Cerebellar cortex (tissue), 1 donor: ENCODE measurements at regions not wholly inside any gene's neighbourhood (a gene's known extent, or its start where the extent isn't known, plus 50 kb on each side); places are given as distances from the start of the nearest gene placed in this dataset.
A peak's percentile ranks its signal among the peaks of the same experiment; 100 is the strongest.
"Not testable (repeated sequence)": the region's sequence is repeated elsewhere in the genome, so short reads cannot be mapped to it uniquely, and the experiment has no call there.

Experiments used
- DNase-seq: peaks from one replicate; pipeline ENCODE4 v3.0.0-alpha.2; 2015; ENCODE audit warnings: low spot score

- DNase-seq, result no peak
These were observed 182.5 kb downstream of the TMEM167A start for GRCh38 chr5:82894716-82895115.

- DNase-seq, result no peak
These were observed 188.1 kb downstream of the TMEM167A start for GRCh38 chr5:82889088-82889487.

DNA sequence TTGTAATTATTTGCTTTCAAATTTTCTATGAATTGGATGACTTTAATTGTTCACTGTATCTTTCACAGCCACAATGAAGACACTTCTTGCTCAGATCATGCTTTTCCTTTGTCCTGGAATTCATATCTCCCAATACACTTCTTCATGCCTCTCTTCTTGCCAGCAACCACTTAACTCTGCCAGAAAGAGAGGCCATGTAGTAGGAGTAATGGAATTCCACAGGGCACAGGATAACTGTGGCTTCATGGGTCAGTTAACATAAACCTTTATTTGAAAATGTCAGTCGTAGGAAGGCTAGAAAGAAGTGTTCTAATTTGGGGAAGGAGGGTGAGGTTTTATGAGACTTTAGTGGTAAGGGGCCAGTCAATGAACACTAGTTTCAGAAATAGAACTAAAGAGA is 190.3 kb downstream of the TMEM167A start:
- DNase-seq, result no peak

DNA sequence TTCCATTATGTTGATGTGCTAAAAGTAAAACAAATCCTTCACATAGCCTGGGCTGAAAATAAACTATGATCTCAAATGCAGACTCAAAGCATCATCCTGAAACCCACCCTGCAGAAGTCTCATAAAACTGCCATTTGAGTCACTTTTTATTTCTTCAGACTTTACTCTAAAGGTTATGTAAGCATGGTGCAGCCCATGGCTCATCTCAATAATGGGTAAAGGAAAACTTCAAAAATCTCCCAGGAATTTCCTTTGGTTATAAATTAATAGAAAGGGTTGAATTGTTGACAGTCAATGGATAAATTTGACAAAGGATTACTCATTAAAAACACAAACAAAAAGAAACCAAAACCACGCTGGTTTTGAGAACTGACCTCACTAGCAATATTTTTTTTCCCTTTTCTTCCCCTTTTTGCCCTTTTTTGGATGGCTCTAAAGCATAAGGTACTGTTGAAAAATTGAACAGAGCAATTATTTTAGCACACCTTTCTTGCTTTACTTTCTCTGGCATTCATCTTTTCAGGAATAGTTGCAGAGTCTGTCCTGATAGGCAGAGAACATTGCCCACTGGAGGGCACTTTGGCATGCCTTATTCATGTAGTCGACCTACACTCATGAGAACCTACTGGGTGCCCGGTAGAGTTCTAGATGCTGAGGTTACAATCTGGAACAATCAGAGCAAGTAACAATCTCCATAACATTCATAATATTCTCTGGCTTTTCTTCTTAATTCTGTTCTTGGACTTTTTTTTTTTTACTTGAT is 191.4 kb downstream of the TMEM167A start:
- DNase-seq, result no peak

DNA sequence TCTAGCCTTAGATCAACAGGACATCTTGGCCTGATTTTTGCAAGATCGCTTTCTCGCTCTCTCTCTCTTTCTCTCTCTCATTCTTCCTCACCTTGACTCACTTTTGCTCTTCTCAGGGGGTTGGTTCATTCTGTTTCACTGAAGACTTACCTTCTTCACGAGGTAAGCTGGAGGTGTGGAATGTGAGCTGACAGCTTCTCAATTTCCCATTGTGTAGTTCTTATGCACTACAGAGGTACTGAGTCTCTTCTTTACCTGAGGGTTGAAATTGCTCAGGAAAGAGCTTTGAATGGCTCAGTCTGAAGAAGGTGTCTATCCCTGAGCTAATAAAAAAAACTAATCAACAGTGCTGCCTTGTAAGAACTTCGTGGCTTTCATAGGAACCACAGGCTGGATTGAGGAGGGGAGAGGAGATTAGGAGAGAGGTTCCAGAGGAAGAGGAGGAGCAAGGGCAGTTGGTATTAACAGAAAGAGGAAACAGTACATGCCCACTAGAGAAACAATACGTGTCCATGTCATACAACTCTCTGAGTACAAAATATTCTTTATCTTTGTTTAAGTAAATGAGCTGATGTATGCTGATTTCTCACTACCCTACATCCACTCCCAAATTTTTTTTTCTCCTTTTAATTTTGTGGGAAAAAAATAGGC is 192.2 kb downstream of the TMEM167A start:
- no peak for DNase-seq

GRCh38 chr5:82882316-82882715 is 194.9 kb downstream of the TMEM167A start:
- DNase-seq, result no peak

GRCh38 chr5:82881571-82882174 is 195.5 kb downstream of the TMEM167A start:
- no peak for DNase-seq

GRCh38 chr5:82879089-82879488 is 198.1 kb downstream of the TMEM167A start:
- no peak for DNase-seq

GRCh38 chr5:82873452-82873851 is 203.7 kb downstream of the TMEM167A start:
- DNase-seq, result no peak

GRCh38 chr5:82872321-82873288 is 204.6 kb downstream of the TMEM167A start:
- not testable (repeated sequence) for DNase-seq

GRCh38 chr5:82865625-82866024 is 211.6 kb downstream of the TMEM167A start:
- no peak for DNase-seq

DNA sequence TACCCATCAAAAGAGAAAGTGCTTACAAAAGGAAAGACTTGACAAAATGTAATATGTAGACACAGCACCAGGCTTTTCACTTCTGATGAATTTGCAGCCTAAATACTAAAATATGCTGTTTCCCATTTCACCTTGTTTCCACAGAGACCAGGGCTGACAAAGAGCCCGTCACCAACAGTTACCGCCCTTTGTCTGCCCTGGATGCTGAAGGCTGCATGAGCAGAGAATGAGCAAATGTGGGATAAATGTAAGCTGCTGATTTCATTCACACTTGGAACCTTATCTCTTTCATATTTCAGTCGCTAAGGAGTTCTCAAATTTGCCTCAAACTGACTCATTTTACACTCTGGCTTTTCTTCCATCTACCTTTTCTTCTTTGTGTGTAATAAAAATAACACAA is 213.9 kb downstream of the TMEM167A start:
- no peak for DNase-seq

- no peak for DNase-seq
These were observed 214.5 kb downstream of the TMEM167A start for GRCh38 chr5:82862711-82863110.

- DNase-seq, result no peak
These were observed 214.9 kb downstream of the TMEM167A start for GRCh38 chr5:82862261-82862660.

DNA sequence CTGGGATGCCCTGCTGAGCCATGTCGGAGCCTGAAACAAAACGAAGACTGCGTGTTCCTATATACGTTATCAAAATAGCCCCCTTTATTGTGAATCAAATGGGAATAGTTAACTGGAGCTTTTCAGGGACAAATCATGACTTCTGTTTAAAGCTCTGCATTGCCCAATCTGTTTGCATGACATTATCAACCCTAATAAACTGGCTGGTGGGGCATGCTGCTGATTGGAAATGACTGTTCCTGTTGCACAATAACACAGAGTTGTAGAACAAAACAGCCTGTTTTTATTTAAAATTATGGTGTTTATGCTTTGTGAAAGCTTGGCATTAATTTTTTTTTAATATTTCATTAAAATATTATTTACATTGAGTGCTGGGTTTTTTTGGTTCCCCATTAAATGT is 215.5 kb downstream of the TMEM167A start:
- DNase-seq, result no peak

DNA sequence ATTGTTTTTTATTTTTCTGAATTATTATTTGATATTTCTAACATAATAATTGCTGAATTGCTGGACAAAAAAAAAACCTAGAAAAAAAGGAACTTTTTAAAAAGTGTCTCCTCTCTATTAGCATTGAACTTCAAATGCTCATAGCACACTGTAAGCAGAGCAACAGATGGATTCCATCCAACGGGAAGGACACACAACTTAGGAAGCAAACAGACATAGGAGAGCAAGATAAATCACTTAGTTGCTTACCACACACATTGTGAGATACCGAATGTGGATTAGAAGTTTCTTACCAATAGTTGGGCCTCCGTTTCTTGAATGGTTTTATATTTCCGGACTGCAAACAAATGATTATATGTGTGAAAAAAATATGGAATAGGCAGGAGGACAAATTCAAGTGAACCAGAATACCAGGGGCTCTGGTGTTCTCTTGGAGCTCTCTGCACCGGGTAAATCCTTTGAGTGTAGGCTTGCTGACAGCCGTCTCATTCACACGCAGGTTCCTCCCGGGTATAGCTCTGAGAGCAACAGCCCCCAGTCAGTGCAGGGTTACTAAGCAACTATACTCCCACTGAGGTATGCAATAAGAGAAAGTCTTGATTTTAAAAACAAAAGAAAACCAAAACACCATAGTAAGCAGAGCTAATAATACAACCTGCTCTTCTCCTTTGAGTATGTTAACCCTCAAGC is 217.6 kb downstream of the TMEM167A start:
- DNase-seq, result no peak

- DNase-seq, result peak; percentile 6
These were observed 218.8 kb downstream of the TMEM167A start for GRCh38 chr5:82858151-82859025.

- no peak for DNase-seq
These were observed 221.2 kb downstream of the TMEM167A start for GRCh38 chr5:82855893-82856550.

DNA sequence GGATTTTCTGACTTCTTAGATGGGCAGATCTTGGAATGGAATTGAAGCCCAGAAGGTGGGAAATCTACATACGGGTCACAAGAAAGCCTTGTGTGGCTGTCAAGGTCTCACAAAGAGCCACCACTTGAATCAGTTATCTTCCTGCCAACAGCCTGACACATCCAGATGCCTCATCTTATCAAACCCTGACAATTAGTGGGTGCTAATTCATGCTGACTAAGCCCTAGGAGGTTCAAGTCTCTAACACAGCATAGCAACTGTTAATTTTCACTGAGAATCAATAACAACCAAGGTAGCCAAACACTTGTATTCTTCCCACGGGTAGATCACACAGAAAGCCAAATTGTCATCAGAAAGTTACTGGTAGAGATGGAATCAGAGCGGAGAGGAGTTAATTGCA is 222.2 kb downstream of the TMEM167A start:
- no peak for DNase-seq

DNA sequence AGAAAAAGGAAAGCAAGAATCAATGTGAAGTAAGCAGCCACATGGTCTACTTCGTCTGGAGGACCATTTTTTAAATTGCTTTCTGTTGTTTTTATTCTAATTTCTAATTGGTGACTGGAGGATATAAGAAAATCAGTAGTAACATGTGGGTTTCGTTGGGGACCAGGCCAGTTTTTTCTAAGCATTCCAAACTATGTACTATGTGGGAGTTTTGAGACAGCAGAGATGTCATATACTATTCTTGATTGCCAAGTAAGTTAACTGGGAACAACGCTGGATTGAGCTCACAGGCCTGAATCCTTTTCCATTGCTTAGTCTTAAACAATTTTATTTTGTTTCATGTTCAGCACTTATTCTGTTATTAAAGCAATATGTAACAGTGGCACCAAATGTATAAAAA is 225.7 kb downstream of the TMEM167A start:
- DNase-seq, result no peak
